Epithelial cell of esophagus (primary cell): ENCODE measurements at regions not wholly inside any gene's neighbourhood (a gene's known extent, or its start where the extent isn't known, plus 50 kb on each side); places are given as distances from the start of the nearest gene placed in this dataset.
"Not testable (repeated sequence)": the region's sequence is repeated elsewhere in the genome, so short reads cannot be mapped to it uniquely, and the experiment has no call there.

Experiments
- DNase-seq: peaks from one replicate; pipeline ENCODE4 v3.0.0; 2010; ENCODE audit warnings: low read depth
- H3K4me3 ChIP-seq: 2 replicates; pipeline ENCODE4 v1.5.1; 2011; ENCODE audit warnings: mild to moderate bottlenecking, low read length, control low read depth
- TF ChIP-seq, protein P1 (sequence below): IDR thresholded peaks from 2 replicates; pipeline ENCODE4 v1.5.1; 2011; ENCODE audit warnings: low read depth, mild to moderate bottlenecking, low read length, control low read depth, inconsistent platforms; ENCODE audit not compliant: insufficient read depth; ENCODE audit errors: missing control alignments

- DNase-seq, result no peak
- H3K4me3 ChIP-seq, result no peak overlapping the region
- TF ChIP-seq, protein P1, sequence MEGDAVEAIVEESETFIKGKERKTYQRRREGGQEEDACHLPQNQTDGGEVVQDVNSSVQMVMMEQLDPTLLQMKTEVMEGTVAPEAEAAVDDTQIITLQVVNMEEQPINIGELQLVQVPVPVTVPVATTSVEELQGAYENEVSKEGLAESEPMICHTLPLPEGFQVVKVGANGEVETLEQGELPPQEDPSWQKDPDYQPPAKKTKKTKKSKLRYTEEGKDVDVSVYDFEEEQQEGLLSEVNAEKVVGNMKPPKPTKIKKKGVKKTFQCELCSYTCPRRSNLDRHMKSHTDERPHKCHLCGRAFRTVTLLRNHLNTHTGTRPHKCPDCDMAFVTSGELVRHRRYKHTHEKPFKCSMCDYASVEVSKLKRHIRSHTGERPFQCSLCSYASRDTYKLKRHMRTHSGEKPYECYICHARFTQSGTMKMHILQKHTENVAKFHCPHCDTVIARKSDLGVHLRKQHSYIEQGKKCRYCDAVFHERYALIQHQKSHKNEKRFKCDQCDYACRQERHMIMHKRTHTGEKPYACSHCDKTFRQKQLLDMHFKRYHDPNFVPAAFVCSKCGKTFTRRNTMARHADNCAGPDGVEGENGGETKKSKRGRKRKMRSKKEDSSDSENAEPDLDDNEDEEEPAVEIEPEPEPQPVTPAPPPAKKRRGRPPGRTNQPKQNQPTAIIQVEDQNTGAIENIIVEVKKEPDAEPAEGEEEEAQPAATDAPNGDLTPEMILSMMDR, result no peak
Observed at GRCh38 chr5:81834021-81834660, 83.2 kb upstream of the SSBP2 start.

- no peak overlapping the region for H3K4me3 ChIP-seq
- TF ChIP-seq, protein P1, result no peak
- no peak for DNase-seq
Observed at GRCh38 chr5:81830596-81830995, 79.7 kb upstream of the SSBP2 start.

- no peak overlapping the region for H3K4me3 ChIP-seq
- DNase-seq, result no peak
- TF ChIP-seq, protein P1, result no peak
Observed at GRCh38 chr5:81829242-81829641, 78.3 kb upstream of the SSBP2 start.

DNA sequence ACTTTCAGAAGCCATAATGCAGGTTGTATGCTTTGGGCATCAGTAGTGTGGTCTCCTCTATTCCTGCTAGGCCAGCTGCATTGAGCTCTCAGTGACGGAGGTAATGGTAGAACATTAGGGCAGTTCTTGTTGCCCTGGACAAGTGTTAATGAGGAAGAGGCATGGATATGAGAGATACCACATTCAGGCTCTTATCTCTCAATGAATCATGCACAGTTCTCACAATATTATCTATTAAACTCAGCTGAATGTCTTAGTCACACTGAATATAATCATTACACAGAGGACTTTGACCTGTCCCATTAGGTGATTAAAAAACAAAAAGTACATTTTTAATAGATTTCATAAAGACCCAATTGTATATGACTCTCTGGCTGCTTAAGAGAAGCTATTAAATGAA lies 76.6 kb upstream of the SSBP2 start:
- no peak overlapping the region for H3K4me3 ChIP-seq
- DNase-seq, result no peak
- TF ChIP-seq, protein P1, result no peak

DNA sequence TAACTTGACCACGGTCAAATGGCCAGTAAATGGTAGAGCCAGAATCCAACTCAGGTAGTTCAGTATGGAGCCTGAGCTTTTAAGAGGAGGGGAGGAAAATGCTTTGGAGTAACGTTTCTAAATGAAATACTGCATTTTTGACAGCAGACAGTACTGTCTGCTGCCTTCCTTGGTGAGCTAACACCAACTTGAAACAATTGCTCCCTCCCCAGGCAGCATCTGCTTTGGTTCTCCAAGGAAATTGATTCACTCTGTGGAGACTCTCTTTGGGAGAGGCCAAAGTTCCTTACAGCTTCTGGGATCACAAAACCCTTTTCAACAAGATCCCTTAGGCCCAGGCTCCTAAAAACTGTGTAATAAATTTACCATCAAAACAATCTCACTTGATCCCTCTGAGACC lies 75.2 kb upstream of the SSBP2 start:
- TF ChIP-seq, protein P1, result peak; percentile 30
- peak; percentile 24 for DNase-seq
- no peak overlapping the region for H3K4me3 ChIP-seq

DNA sequence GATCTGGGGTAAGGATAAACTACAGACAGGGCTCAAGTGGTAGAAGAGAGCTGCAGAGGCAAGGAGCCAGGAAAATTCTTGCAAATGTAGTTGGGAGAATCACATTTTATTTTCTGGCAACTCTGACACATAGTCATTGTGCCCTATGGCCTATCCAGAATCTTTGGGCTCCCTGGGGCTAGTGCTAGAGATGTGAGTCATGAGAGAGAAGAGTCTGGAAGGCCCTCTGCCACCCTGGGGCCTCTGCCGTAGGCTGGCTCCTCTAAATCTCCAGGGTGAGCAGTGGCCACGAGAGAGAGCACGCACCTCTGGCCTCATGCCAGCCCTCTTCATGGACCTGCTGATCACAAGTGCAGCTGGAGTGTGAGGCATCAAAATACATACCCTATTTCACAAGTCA lies 74.3 kb upstream of the SSBP2 start:
- peak; percentile 70 for DNase-seq
- no peak overlapping the region for H3K4me3 ChIP-seq
- TF ChIP-seq, protein P1, result no peak

GRCh38 chr5:81823736-81824135 lies 72.8 kb upstream of the SSBP2 start:
- not testable (repeated sequence) for H3K4me3 ChIP-seq, DNase-seq
